GM23248 (cell line): ENCODE measurements at regions not wholly inside any gene's neighbourhood (a gene's known extent, or its start where the extent isn't known, plus 50 kb on each side); places are given as distances from the start of the nearest gene placed in this dataset.

Experiments
- EZH2 ChIP-seq: fragments of 200-600 bp; sonication (generic); IDR thresholded peaks from 2 replicates; pipeline ENCODE4 v1.6.1; 2018; ENCODE audit warnings: antibody characterized with exemption, mild to moderate bottlenecking; ENCODE audit not compliant: insufficient read depth, poor library complexity, severe bottlenecking
- EZH2phosphoT487 ChIP-seq: fragments of 200-600 bp; sonication (generic); IDR thresholded peaks from 2 replicates; pipeline ENCODE4 v1.6.1; 2018; ENCODE audit warnings: antibody characterized with exemption, moderate library complexity, mild to moderate bottlenecking, low read depth; ENCODE audit not compliant: insufficient read depth

GRCh38 chr12:19836456-19836855 lies 397.2 kb downstream of the AEBP2 start:
- no peak for TF ChIP-seq EZH2
- no peak for TF ChIP-seq EZH2phosphoT487
